Mesenchymal stem cell (in vitro differentiated cells and primary cell): ENCODE measurements at regions not wholly inside any gene's neighbourhood (a gene's known extent, or its start where the extent isn't known, plus 50 kb on each side); places are given as distances from the start of the nearest gene placed in this dataset.

Experiments used
- DNase-seq: peaks from one replicate; pipeline ENCODE4 v3.0.0-alpha.2; 2013
- H2AFZ ChIP-seq: one replicate; pipeline ENCODE4 v1.6.1; 2013; ENCODE audit warnings: low read depth, mild to moderate bottlenecking, control low read depth, inconsistent platforms, low read length, moderate library complexity
- H2AK5ac ChIP-seq: 2 replicates; pipeline ENCODE4 v1.6.1; 2013; ENCODE audit warnings: low read length, moderate library complexity, mild to moderate bottlenecking, inconsistent platforms; ENCODE audit not compliant: severe bottlenecking
- H2BK120ac ChIP-seq: one replicate; pipeline ENCODE4 v1.6.1; 2013; ENCODE audit warnings: low read depth, mild to moderate bottlenecking, inconsistent platforms, low read length, moderate library complexity
- H2BK12ac ChIP-seq, 2 experiments: one replicate each; pipeline ENCODE4 v1.6.1; 2013; ENCODE audit warnings: inconsistent platforms in 2 of 2, low read length in 2 of 2, mild to moderate bottlenecking in 2 of 2, moderate library complexity in 2 of 2, control low read depth in 1 of 2
- H2BK15ac ChIP-seq: one replicate; pipeline ENCODE4 v1.6.1; 2013; ENCODE audit warnings: mild to moderate bottlenecking, low read depth, inconsistent platforms; ENCODE audit not compliant: poor library complexity, severe bottlenecking
- H2BK5ac ChIP-seq: 2 replicates; pipeline ENCODE4 v1.6.1; 2013; ENCODE audit warnings: low read depth, mild to moderate bottlenecking, low read length, control low read depth, inconsistent platforms; ENCODE audit not compliant: poor library complexity, severe bottlenecking
- H3K14ac ChIP-seq, 2 experiments: one replicate each; pipeline ENCODE4 v1.6.1; 2013; ENCODE audit warnings: inconsistent platforms in 2 of 2, low read length in 2 of 2, control low read depth in 1 of 2, mild to moderate bottlenecking in 1 of 2, moderate library complexity in 1 of 2
- H3K18ac ChIP-seq, 2 experiments: one replicate each; pipeline ENCODE4 v1.6.1; 2013; ENCODE audit warnings: inconsistent platforms in 2 of 2, low read length in 2 of 2, control low read depth in 1 of 2, low read depth in 1 of 2, mild to moderate bottlenecking in 1 of 2
- H3K23ac ChIP-seq, 2 experiments: one replicate each; pipeline ENCODE4 v1.6.1; 2013; ENCODE audit warnings: inconsistent platforms in 2 of 2, low read length in 2 of 2, mild to moderate bottlenecking in 2 of 2, moderate library complexity in 2 of 2, control low read depth in 1 of 2
- H3K27ac ChIP-seq: 2 replicates; pipeline ENCODE4 v1.5.1; 2013; ENCODE audit warnings: mild to moderate bottlenecking, moderate library complexity, low read length, control low read depth, inconsistent platforms; ENCODE audit not compliant: poor library complexity, severe bottlenecking
- H3K27me3 ChIP-seq, 2 experiments: 2 replicates each; pipeline versions ENCODE4 v1.6.1 to v1.7.0; 2013; ENCODE audit warnings: low read length in 2 of 2, mild to moderate bottlenecking in 2 of 2, moderate library complexity in 2 of 2, control low read depth in 1 of 2, inconsistent platforms in 1 of 2; ENCODE audit not compliant: control insufficient read depth in 1 of 2, insufficient read depth in 1 of 2
- H3K36me3 ChIP-seq, 2 experiments: 2 replicates each; pipeline versions ENCODE4 v1.6.1 to v1.7.0; 2013; ENCODE audit warnings: low read length in 2 of 2, control low read depth in 1 of 2, inconsistent platforms in 1 of 2, low read depth in 1 of 2, mild to moderate bottlenecking in 1 of 2; ENCODE audit not compliant: insufficient read depth in 2 of 2, control insufficient read depth in 1 of 2
- H3K4ac ChIP-seq, 2 experiments: one replicate each; pipeline ENCODE4 v1.6.1; 2013; ENCODE audit warnings: inconsistent platforms in 2 of 2, low read length in 2 of 2, mild to moderate bottlenecking in 2 of 2, moderate library complexity in 2 of 2, control low read depth in 1 of 2, low read depth in 1 of 2
- H3K4me1 ChIP-seq: 2 replicates; pipeline ENCODE4 v1.6.1; 2013; ENCODE audit warnings: low read depth, low read length, control low read depth; ENCODE audit not compliant: control insufficient read depth, insufficient read depth
- H3K4me2 ChIP-seq: 2 replicates; pipeline ENCODE4 v1.6.1; 2013; ENCODE audit warnings: low read length, mild to moderate bottlenecking, inconsistent platforms; ENCODE audit not compliant: poor library complexity, severe bottlenecking
- H3K4me3 ChIP-seq, 2 experiments: 2 replicates each; pipeline versions ENCODE4 v1.5.1 to v1.7.0; 2013; ENCODE audit warnings: low read length in 2 of 2, mild to moderate bottlenecking in 2 of 2, control low read depth in 1 of 2, low read depth in 1 of 2; ENCODE audit not compliant: insufficient read depth in 1 of 2
- H3K79me1 ChIP-seq: replicated peaks from 2 replicates; pipeline ENCODE4 v1.6.1; 2013; ENCODE audit warnings: mild to moderate bottlenecking, control low read depth, low read length, inconsistent platforms; ENCODE audit not compliant: poor library complexity, severe bottlenecking
- H3K9ac ChIP-seq: 2 replicates; pipeline ENCODE4 v1.7.0; 2013; ENCODE audit warnings: mild to moderate bottlenecking, low read length, moderate library complexity
- H3K9me3 ChIP-seq: 2 replicates; pipeline ENCODE4 v1.7.0; 2013; ENCODE audit warnings: mild to moderate bottlenecking, low read length; ENCODE audit not compliant: control insufficient read depth
- H4K8ac ChIP-seq: one replicate; pipeline ENCODE4 v1.6.1; 2013; ENCODE audit warnings: inconsistent platforms, mild to moderate bottlenecking, low read length, moderate library complexity
- H4K91ac ChIP-seq: one replicate; pipeline ENCODE4 v1.6.1; 2013; ENCODE audit warnings: mild to moderate bottlenecking, low read length, inconsistent platforms
- WGBS: methylation state at CpG from one replicate; pipeline ENCODE4 v1.1.7; 2013; ENCODE audit warnings: mixed read lengths; 5-methylcytosine and 5-hydroxymethylcytosine counted together

- H3K36me3 ChIP-seq, result no peaks in the 10 kb centered on the region
- H2BK15ac ChIP-seq, result peak overlapping the region; percentile 71
- no peak overlapping the region for H3K27ac ChIP-seq
- WGBS, result 93% methylated on average over 16 of the region's 16 CpGs
- H3K23ac ChIP-seq, result no peak overlapping the region
- H3K4ac ChIP-seq, result peak overlapping the region in 1 of 2 experiments; percentile 66
- H3K9me3 ChIP-seq, result no peaks in the 10 kb centered on the region
- H3K14ac ChIP-seq, result no peak overlapping the region
- H3K4me3 ChIP-seq, result no peak overlapping the region
- peaks cover 0 to 80% of the 10 kb centered on the region in 2 experiments for H3K27me3 ChIP-seq
- H3K4me1 ChIP-seq, result no peaks in the 10 kb centered on the region
- no peak overlapping the region for H3K9ac ChIP-seq
- no peak overlapping the region for H2AFZ ChIP-seq
- H2BK12ac ChIP-seq, result peak overlapping the region in 1 of 2 experiments; percentile 39
- no peak overlapping the region for H3K18ac ChIP-seq
- no peak overlapping the region for H2AK5ac ChIP-seq
- no peak overlapping the region for H2BK5ac ChIP-seq
- H4K91ac ChIP-seq, result no peak overlapping the region
- H4K8ac ChIP-seq, result peak overlapping the region; percentile 6
- H3K79me1 ChIP-seq, result no peaks in the 10 kb centered on the region
- DNase-seq, result no peak
- no peak overlapping the region for H2BK120ac ChIP-seq
- H3K4me2 ChIP-seq, result no peak overlapping the region
Observed at GRCh38 chr16:86432048-86432447, 78.3 kb upstream of the FOXF1 start.

GRCh38 chr16:86432691-86433090 lies 77.6 kb upstream of the FOXF1 start:
- Histone ChIP-seq H3K23ac (no peak overlapping the region), H3K4me3 (no peak overlapping the region), H4K91ac (no peak overlapping the region), H2BK15ac (no peak overlapping the region), H3K9ac (no peak overlapping the region), H2BK12ac (peak overlapping the region in 1 of 2 experiments; percentile 75), H3K18ac (no peak overlapping the region), H3K36me3 (no peaks in the 10 kb centered on the region), H3K9me3 (no peaks in the 10 kb centered on the region), H2BK5ac (no peak overlapping the region), H3K4me2 (no peak overlapping the region), H2AK5ac (no peak overlapping the region), H3K4ac (no peak overlapping the region), H3K79me1 (no peaks in the 10 kb centered on the region), H3K14ac (no peak overlapping the region), H3K27me3 (peaks cover 0 to 81% of the 10 kb centered on the region in 2 experiments), H2BK120ac (no peak overlapping the region), H3K4me1 (no peaks in the 10 kb centered on the region), H4K8ac (no peak overlapping the region), H3K27ac (no peak overlapping the region), H2AFZ (no peak overlapping the region)
- peak; percentile 59 for DNase-seq
- 68% methylated on average over 15 of the region's 15 CpGs for WGBS

DNA sequence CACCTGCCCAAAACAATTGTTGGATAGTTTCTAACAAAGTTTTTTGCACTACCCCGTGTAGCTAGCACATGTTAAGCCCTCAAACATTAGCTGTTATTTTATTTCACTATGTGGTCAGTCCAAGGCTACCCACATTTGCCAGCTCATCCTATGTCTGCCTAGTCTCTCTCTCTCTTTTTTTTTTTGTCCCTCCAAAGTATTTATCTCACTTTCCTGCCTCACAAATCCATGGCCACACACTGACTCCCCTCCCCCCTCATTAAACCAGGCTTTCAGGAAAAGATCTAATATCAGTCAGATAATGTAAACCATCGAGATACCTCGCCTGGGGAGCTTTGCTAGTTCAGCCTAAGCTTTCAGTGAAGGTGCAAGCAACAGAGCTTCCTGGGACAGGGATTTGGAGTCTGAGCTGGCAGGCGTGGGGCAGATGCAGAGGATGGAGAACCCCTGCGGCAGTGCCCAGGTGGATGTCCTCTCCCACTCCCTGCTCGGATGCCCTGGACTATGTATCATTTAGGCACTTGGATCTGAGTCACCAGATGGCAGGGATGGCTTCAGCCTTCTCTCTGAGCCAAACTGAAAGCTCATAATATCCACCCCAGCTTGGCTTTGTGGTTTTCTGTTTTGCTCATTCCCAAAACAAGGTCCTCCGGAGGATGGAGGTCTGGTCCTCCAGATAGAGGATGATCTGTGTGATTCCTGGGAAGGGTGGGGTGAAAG lies 73.7 kb upstream of the FOXF1 start:
- H3K14ac ChIP-seq, result peak overlapping the region in 1 of 2 experiments; percentile 23
- H4K8ac ChIP-seq, result no peak overlapping the region
- H3K4me1 ChIP-seq, result no peaks in the 10 kb centered on the region
- H3K79me1 ChIP-seq, result no peaks in the 10 kb centered on the region
- no peak overlapping the region for H2BK5ac ChIP-seq
- H3K18ac ChIP-seq, result peak overlapping the region; percentile 9 to 32
- H2BK15ac ChIP-seq, result no peak overlapping the region
- no peak overlapping the region for H4K91ac ChIP-seq
- H3K4ac ChIP-seq, result no peak overlapping the region
- no peaks in the 10 kb centered on the region for H3K36me3 ChIP-seq
- H3K27ac ChIP-seq, result no peak overlapping the region
- no peak overlapping the region for H2AFZ ChIP-seq
- H2BK120ac ChIP-seq, result no peak overlapping the region
- no peak overlapping the region for H2AK5ac ChIP-seq
- peak overlapping the region in 1 of 2 experiments; percentile 74 for H2BK12ac ChIP-seq
- no peaks in the 10 kb centered on the region for H3K9me3 ChIP-seq
- no peak overlapping the region for H3K4me3 ChIP-seq
- 62% methylated on average over 7 of the region's 7 CpGs for WGBS
- peak; percentile 46 for DNase-seq
- no peak overlapping the region for H3K9ac ChIP-seq
- H3K23ac ChIP-seq, result no peak overlapping the region
- H3K27me3 ChIP-seq, result peaks cover 0 to 86% of the 10 kb centered on the region in 2 experiments
- H3K4me2 ChIP-seq, result no peak overlapping the region

- H2AFZ ChIP-seq, result no peak overlapping the region
- H3K27me3 ChIP-seq, result peaks cover 0 to 88% of the 10 kb centered on the region in 2 experiments
- no peak overlapping the region for H3K4ac ChIP-seq
- no peak overlapping the region for H3K23ac ChIP-seq
- no peak overlapping the region for H3K4me2 ChIP-seq
- no peak overlapping the region for H2AK5ac ChIP-seq
- H3K18ac ChIP-seq, result no peak overlapping the region
- H3K4me1 ChIP-seq, result no peaks in the 10 kb centered on the region
- H2BK15ac ChIP-seq, result no peak overlapping the region
- DNase-seq, result no peak
- H3K14ac ChIP-seq, result no peak overlapping the region
- no peak overlapping the region for H2BK120ac ChIP-seq
- H3K27ac ChIP-seq, result no peak overlapping the region
- no peak overlapping the region for H2BK12ac ChIP-seq
- H3K4me3 ChIP-seq, result no peak overlapping the region
- H4K8ac ChIP-seq, result no peak overlapping the region
- no peaks in the 10 kb centered on the region for H3K79me1 ChIP-seq
- H3K9ac ChIP-seq, result no peak overlapping the region
- no peaks in the 10 kb centered on the region for H3K36me3 ChIP-seq
- no peaks in the 10 kb centered on the region for H3K9me3 ChIP-seq
- 83% methylated on average over 3 of the region's 3 CpGs for WGBS
- no peak overlapping the region for H4K91ac ChIP-seq
- H2BK5ac ChIP-seq, result no peak overlapping the region
Observed at GRCh38 chr16:86437348-86437747, 73.0 kb upstream of the FOXF1 start.
